ENCODE measurements at regions not wholly inside any gene's neighbourhood (a gene's known extent, or its start where the extent isn't known, plus 50 kb on each side); places are given as distances from the start of the nearest gene placed in this dataset.

DNA sequence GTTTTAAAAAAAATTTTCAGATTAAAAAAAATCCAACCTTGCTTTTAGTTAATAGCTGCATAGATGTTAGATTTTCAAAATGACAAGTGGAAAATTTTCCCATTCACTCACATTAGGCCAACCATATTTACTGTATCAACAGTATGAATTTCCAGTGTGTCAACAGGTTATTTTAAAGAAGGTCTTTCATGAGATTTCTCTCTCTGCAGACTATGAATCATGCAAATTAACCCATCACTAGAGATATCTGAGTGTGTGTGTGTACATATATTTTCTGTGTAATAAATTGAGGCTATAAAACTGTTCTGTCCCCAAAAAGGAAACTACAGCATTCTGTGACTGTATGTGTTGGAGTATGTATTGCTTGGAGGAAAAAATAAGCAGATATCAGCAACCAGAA is 305.6 kb downstream of the ARL4A start:
- TF ChIP-seq EZH2phosphoT487 (conservative IDR thresholded peaks at IDR 0.05; ENCODE audit: low read length): no peak
- TF ChIP-seq, protein P1, sequence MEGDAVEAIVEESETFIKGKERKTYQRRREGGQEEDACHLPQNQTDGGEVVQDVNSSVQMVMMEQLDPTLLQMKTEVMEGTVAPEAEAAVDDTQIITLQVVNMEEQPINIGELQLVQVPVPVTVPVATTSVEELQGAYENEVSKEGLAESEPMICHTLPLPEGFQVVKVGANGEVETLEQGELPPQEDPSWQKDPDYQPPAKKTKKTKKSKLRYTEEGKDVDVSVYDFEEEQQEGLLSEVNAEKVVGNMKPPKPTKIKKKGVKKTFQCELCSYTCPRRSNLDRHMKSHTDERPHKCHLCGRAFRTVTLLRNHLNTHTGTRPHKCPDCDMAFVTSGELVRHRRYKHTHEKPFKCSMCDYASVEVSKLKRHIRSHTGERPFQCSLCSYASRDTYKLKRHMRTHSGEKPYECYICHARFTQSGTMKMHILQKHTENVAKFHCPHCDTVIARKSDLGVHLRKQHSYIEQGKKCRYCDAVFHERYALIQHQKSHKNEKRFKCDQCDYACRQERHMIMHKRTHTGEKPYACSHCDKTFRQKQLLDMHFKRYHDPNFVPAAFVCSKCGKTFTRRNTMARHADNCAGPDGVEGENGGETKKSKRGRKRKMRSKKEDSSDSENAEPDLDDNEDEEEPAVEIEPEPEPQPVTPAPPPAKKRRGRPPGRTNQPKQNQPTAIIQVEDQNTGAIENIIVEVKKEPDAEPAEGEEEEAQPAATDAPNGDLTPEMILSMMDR (IDR thresholded peaks at IDR 0.05; ENCODE audit: insufficient read depth, low read length, poor library complexity, severe bottlenecking): no peak

All from SU-DHL-6 (cell line).